ENCODE measurements at regions not wholly inside any gene's neighbourhood (a gene's known extent, or its start where the extent isn't known, plus 50 kb on each side); places are given as distances from the start of the nearest gene placed in this dataset.

- peak; percentile 81 for TF ChIP-seq PRDM15 (CRISPR knock-in tag; IDR thresholded peaks at IDR 0.05)
- peak; percentile 86 for TF ChIP-seq SOX5 (CRISPR knock-in tag; IDR thresholded peaks at IDR 0.05; ENCODE audit: borderline replicate concordance)
- TF ChIP-seq BORCS8-MEF2B (CRISPR knock-in tag; IDR thresholded peaks at IDR 0.05), result no peak
- no peak for TF ChIP-seq ZNF556 (CRISPR knock-in tag; IDR thresholded peaks at IDR 0.05; ENCODE audit: borderline replicate concordance)
- no peak for TF ChIP-seq PPARG (CRISPR knock-in tag; conservative IDR thresholded peaks at IDR 0.05)
- TF ChIP-seq SNRNP70 (IDR thresholded peaks at IDR 0.05; ENCODE audit: low read depth, low read length), result no peak
- TF ChIP-seq ZNF446 (CRISPR knock-in tag; IDR thresholded peaks at IDR 0.05), result no peak
- no peak for TF ChIP-seq NCOA2 (CRISPR knock-in tag; IDR thresholded peaks at IDR 0.05)
- TF ChIP-seq ZNF720 (CRISPR knock-in tag; IDR thresholded peaks at IDR 0.05), result no peak
- TF ChIP-seq NRL (CRISPR knock-in tag; IDR thresholded peaks at IDR 0.05; ENCODE audit: borderline replicate concordance), result no peak
- no peak for TF ChIP-seq SRY (CRISPR knock-in tag; IDR thresholded peaks at IDR 0.05)
- TF ChIP-seq PHF5A (CRISPR knock-in tag; IDR thresholded peaks at IDR 0.05; ENCODE audit: low read depth, unreplicated experiment), result no peak
- peak; percentile 12; the same call in 1 of the 2 replicates for TF ChIP-seq CTCF (CRISPR knock-in tag; IDR thresholded peaks at IDR 0.05)
- no peak for TF ChIP-seq GMEB2 (CRISPR knock-in tag; IDR thresholded peaks at IDR 0.05; ENCODE audit: low read depth)
- TF ChIP-seq JUNB (CRISPR knock-in tag; IDR thresholded peaks at IDR 0.05; ENCODE audit: borderline replicate concordance), result no peak
- no peak for TF ChIP-seq GABPB1 (CRISPR knock-in tag; IDR thresholded peaks at IDR 0.05)
- no peak for TF ChIP-seq EHMT2 (IDR thresholded peaks at IDR 0.05; ENCODE audit: borderline replicate concordance, low read depth, low read length)
- TF ChIP-seq ZNF781 (CRISPR knock-in tag; IDR thresholded peaks at IDR 0.05; ENCODE audit: borderline replicate concordance, not compliant biosample characterization), result no peak
- no peak for TF ChIP-seq TEF (CRISPR knock-in tag; IDR thresholded peaks at IDR 0.05)
- TF ChIP-seq E2F1 (CRISPR knock-in tag; IDR thresholded peaks at IDR 0.05), result no peak
- TF ChIP-seq MAX (IDR thresholded peaks at IDR 0.05), result no peak
- TF ChIP-seq POLR2A (IDR thresholded peaks at IDR 0.05; ENCODE audit: insufficient read depth in 1 of 2, low read depth in 2 of 2, low read length in 2 of 2), result no peak
Measured at GRCh38 chr16:29321585-29321984, 84.9 kb downstream of the NPIPB11 start (continued).

All from HepG2 (cell line).